Adrenal gland (tissue), 9 donors: ENCODE measurements at regions not wholly inside any gene's neighbourhood (a gene's known extent, or its start where the extent isn't known, plus 50 kb on each side); places are given as distances from the start of the nearest gene placed in this dataset.

ENCODE experiments used
- DNase-seq, 7 donors: peaks; one replicate each; pipeline ENCODE4 v3.0.0-alpha.2; 2019 to 2020
- H3K27ac ChIP-seq, 5 donors: fragments of 200-600 bp; sonication (generic) in 4 of 5; 1 replicate in 3 of 5; 2 replicates in 2 of 5; pipeline versions ENCODE4 v1.5.1 to v1.8.0; 2016 to 2020; ENCODE audit warnings: mild to moderate bottlenecking in 1 of 5
- H3K27me3 ChIP-seq: fragments of 200-600 bp; 2 replicates; pipeline ENCODE4 v1.8.0; 2021
- H3K36me3 ChIP-seq, 2 donors: fragments of 200-600 bp; replicated peaks in 1 of 2; 1 replicate in 1 of 2; 2 replicates in 1 of 2; pipeline versions ENCODE4 v1.5.1 to v1.8.0; 2018 to 2022
- H3K4me1 ChIP-seq, 2 donors: fragments of 200-600 bp; replicated peaks in 1 of 2; 1 replicate in 1 of 2; 2 replicates in 1 of 2; pipeline versions ENCODE4 v1.5.1 to v1.8.0; 2018 to 2021
- H3K4me3 ChIP-seq, 4 donors: fragments of 200-600 bp; sonication (generic) in 3 of 4; one replicate each; pipeline ENCODE4 v1.5.1; 2016 to 2018
- H3K9me3 ChIP-seq, 3 donors: fragments of 200-600 bp; sonication (generic) in 1 of 3; replicated peaks in 1 of 3; 1 replicate in 2 of 3; 2 replicates in 1 of 3; pipeline versions ENCODE4 v1.5.1 to v1.8.0; 2016 to 2021
- CTCF ChIP-seq, 6 experiments: fragments of 450-650 bp in 4 of 6; fragments of 200-600 bp in 2 of 6; sonication (generic) in 1 of 6; IDR thresholded peaks; 1 replicate in 5 of 6; 2 replicates in 1 of 6; pipeline versions ENCODE4 v1.5.1 to v1.8.0; 2016 to 2021; ENCODE audit warnings: antibody characterized with exemption in 6 of 6, mild to moderate bottlenecking in 2 of 6, moderate library complexity in 1 of 6
- POLR2A ChIP-seq, 2 donors: fragments of 450-650 bp; IDR thresholded peaks; one replicate each; pipeline ENCODE4 v1.6.1; 2017; ENCODE audit warnings: antibody characterized with exemption in 2 of 2, mild to moderate bottlenecking in 2 of 2, moderate library complexity in 1 of 2
- WGBS, 4 donors: extraction: QIAGEN DNeasy Blood & Tissue Kit in 2 of 4; methylation state at CpG; one replicate each; pipeline versions ENCODE4 v1.1.5 to v1.1.7; 2013 to 2017; 5-methylcytosine and 5-hydroxymethylcytosine counted together
- intact Hi-C, 2 donors: fragments of 100-400 bp; cut with DNase I; formaldehyde crosslinking; loops; one replicate each; pipeline versions ENCODE4 v1.14.1 to v1.15.0; 2022 to 2023
- donor health status: healthy with polysubstance abuse.
- donor health status: Bipolar disorder and iron deficiency.
- donor health status: DM: yes; HTN: yes; CAD: no.
- donor health status: DM: no; HTN: no; CAD: no.
- donor health status: DM: no; HTN: no; CAD: no.

DNA sequence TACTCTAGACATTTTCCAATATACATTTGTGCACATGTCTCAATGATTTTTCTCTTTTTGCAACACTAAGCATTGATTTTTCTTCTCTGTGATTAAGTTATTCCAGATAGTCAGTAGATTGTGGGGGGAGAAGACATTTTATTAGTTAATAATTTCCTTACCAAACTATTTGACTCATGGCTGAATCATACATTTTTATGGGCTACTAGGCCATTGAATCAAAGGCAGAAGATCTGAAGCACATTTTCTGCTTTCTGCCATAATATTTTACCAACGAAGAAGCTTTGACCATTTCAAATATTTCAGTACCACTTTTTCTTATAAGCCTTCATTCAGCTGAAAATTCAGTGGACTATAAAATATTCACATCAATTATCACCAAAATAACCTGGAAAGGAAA lies 175.6 kb downstream of the IRX2 start:
- Histone ChIP-seq H3K27ac (no peak overlapping the region), H3K27me3 (no peaks in the 10 kb centered on the region), H3K4me1 (no peaks in the 10 kb centered on the region), H3K4me3 (no peak overlapping the region), H3K36me3 (no peaks in the 10 kb centered on the region), H3K9me3 (no peaks in the 10 kb centered on the region)
- no peak for TF ChIP-seq POLR2A (IDR thresholded peaks at IDR 0.05)
- TF ChIP-seq CTCF (IDR thresholded peaks at IDR 0.05), result no peak
- no peak for DNase-seq
- WGBS, 4 donors, result 39 to 60% (median 54%) methylated on average over 1 of the region's 1 CpG
- intact Hi-C loops, result no loop called here

GRCh38 chr5:2575292-2575691 lies 176.2 kb downstream of the IRX2 start:
- no peaks in the 10 kb centered on the region for H3K36me3 ChIP-seq
- no peaks in the 10 kb centered on the region for H3K9me3 ChIP-seq
- intact Hi-C loops, result no loop called here
- no peak for TF ChIP-seq POLR2A (IDR thresholded peaks at IDR 0.05)
- no peak for TF ChIP-seq CTCF (IDR thresholded peaks at IDR 0.05)
- no peaks in the 10 kb centered on the region for H3K27me3 ChIP-seq
- H3K27ac ChIP-seq, result no peak overlapping the region
- no peak for DNase-seq
- H3K4me3 ChIP-seq, result no peak overlapping the region
- no peaks in the 10 kb centered on the region for H3K4me1 ChIP-seq
- 17 to 45% (median 27%) methylated on average over 1 to 3 of the region's 3 CpGs for WGBS, 4 donors

DNA sequence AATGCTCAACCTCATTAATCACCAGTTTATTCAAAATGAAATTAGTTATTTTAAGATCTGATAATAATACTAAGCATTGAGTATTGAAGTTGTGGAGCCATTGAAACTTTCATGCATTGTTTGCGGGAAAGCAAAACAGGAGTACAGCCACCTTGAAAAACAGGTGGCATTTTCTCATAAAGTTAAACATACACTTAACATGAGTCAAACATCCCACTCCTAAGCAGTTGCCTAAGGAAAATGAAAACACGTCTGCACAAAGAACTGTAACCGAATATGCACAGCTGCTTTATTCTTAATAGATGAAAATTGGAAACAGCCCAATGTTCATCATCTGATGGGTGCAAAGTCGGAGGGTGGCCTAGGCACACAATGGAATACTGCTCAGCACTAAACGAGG lies 177.3 kb downstream of the IRX2 start:
- WGBS, 4 donors, result 69 to 79% (median 72%) methylated on average over 5 of the region's 5 CpGs
- Histone ChIP-seq H3K9me3 (no peaks in the 10 kb centered on the region), H3K4me1 (no peaks in the 10 kb centered on the region), H3K36me3 (no peaks in the 10 kb centered on the region), H3K27me3 (no peaks in the 10 kb centered on the region), H3K27ac (no peak overlapping the region), H3K4me3 (no peak overlapping the region)
- intact Hi-C loops, result no loop called here
- DNase-seq, result no peak
- TF ChIP-seq POLR2A (IDR thresholded peaks at IDR 0.05) (no peak), CTCF (IDR thresholded peaks at IDR 0.05) (no peak)

DNA sequence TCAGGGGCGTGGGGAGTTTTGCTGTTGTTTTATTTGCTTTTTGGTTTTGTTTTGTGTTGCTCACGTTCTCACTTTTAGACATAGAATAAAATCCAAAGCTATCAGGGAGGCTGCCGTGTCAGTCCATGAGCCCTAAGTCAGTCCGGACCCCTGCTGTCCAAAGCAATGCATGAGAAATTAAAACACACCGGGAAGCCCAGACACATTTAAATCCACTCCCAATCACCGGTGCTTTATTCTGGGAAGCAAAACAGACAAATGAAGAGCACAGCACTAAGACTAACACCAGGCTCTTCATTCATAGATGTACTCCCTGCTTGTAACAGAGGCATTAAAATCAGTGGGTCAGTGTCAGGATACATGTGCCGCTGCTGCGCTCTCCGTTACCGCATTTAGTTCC lies 180.9 kb downstream of the IRX2 start:
- no peaks in the 10 kb centered on the region for H3K4me1 ChIP-seq
- H3K27ac ChIP-seq, result no peak overlapping the region
- no peak for DNase-seq
- no peaks in the 10 kb centered on the region for H3K9me3 ChIP-seq
- H3K4me3 ChIP-seq, result no peak overlapping the region
- WGBS, 4 donors, result 45 to 52% (median 47%) methylated on average over 10 of the region's 10 CpGs
- intact Hi-C loops, result no loop called here
- no peaks in the 10 kb centered on the region for H3K27me3 ChIP-seq
- no peak for TF ChIP-seq CTCF (IDR thresholded peaks at IDR 0.05)
- TF ChIP-seq POLR2A (IDR thresholded peaks at IDR 0.05), result no peak
- H3K36me3 ChIP-seq, result no peaks in the 10 kb centered on the region
